GM12878 (cell line): ENCODE measurements at regions not wholly inside any gene's neighbourhood (a gene's known extent, or its start where the extent isn't known, plus 50 kb on each side); places are given as distances from the start of the nearest gene placed in this dataset.

Source experiments
- ATAC-seq: fragments of 200-7000 bp; cut with Tn5 transposase; 3 replicates; pipeline ENCODE4 v1.9.1; 2020; ENCODE audit warnings: mild to moderate bottlenecking, moderate library complexity
- BruUV-seq: library from RNA; stranded (reverse); fragments of 400-500 nt; replicated peaks from 2 replicates; lab custom pipeline; 2021; lab: Mats Ljungman, UMichigan
- CTCF ChIA-PET: fragments of 300-600 bp; sonication (Branson Sonifier 250); formaldehyde crosslinking; extraction: SDS; loops from one replicate; lab custom pipeline; 2021; ENCODE audit warnings: inconsistent platforms; lab: Yijun Ruan, JAX
- POLR2A ChIA-PET: fragments of 350-600 bp; formaldehyde crosslinking; extraction: SDS; loops from one replicate; lab custom pipeline; 2021; ENCODE audit warnings: inconsistent platforms; lab: Charles Lee
- RAD21 ChIA-PET: fragments of 300-600 bp; sonication (Branson Sonifier 250); formaldehyde crosslinking; loops from one replicate; lab custom pipeline; 2023; ENCODE audit warnings: antibody characterized with exemption; ENCODE audit not compliant: unreplicated experiment; lab: Charles Lee
- SMC1A ChIA-PET: fragments of 300-600 bp; sonication (Branson Sonifier 250); formaldehyde crosslinking; loops from one replicate; lab custom pipeline; 2023; ENCODE audit not compliant: unreplicated experiment, uncharacterized antibody; lab: Charles Lee
- DNase-seq: peaks from one replicate; pipeline ENCODE4 v3.0.0-alpha.2; 2011; ENCODE audit warnings: low read depth, low spot score
- FAIRE-seq: peaks from 3 replicates; lab custom pipeline; 2011; peaks lifted over from hg19 to GRCh38; lab: Jason Lieb, UNC
- H2AFZ ChIP-seq: 2 replicates; pipeline ENCODE4 v1.6.0; 2011; ENCODE audit warnings: low read depth, low read length, control low read depth; ENCODE audit not compliant: control insufficient read depth
- H3K27ac ChIP-seq: 2 replicates; pipeline ENCODE4 v1.5.1; 2011; ENCODE audit warnings: control low read depth; ENCODE audit not compliant: control insufficient read depth, insufficient read depth
- H3K27me3 ChIP-seq, 2 experiments: replicated peaks in 1 of 2; 2 replicates each; pipeline versions ENCODE4 v1.6.0 to v1.6.1; 2011; ENCODE audit warnings: low read length in 1 of 2; ENCODE audit not compliant: control insufficient read depth in 2 of 2, insufficient read depth in 2 of 2
- H3K36me3 ChIP-seq, 2 experiments: 2 replicates each; pipeline ENCODE4 v1.5.1; 2011; ENCODE audit warnings: low read length in 1 of 2; ENCODE audit not compliant: control insufficient read depth in 2 of 2, insufficient read depth in 2 of 2
- H3K4me1 ChIP-seq: 2 replicates; pipeline ENCODE4 v1.6.1; 2011; ENCODE audit warnings: mild to moderate bottlenecking, low read length, moderate library complexity, mixed read lengths; ENCODE audit not compliant: control insufficient read depth, insufficient read depth
- H3K4me2 ChIP-seq: 2 replicates; pipeline ENCODE4 v1.6.0; 2011; ENCODE audit warnings: control low read depth; ENCODE audit not compliant: control insufficient read depth, insufficient read depth
- H3K4me3 ChIP-seq: fragments of 200-600 bp; sonication (generic); 2 replicates; pipeline ENCODE4 v1.5.1; 2016
- H3K79me2 ChIP-seq: 2 replicates; pipeline ENCODE4 v1.6.0; 2011; ENCODE audit warnings: low read length; ENCODE audit not compliant: control insufficient read depth, insufficient read depth
- H3K9ac ChIP-seq: 2 replicates; pipeline ENCODE4 v1.8.0; 2011; ENCODE audit warnings: low read length, control low read depth, mixed read lengths; ENCODE audit not compliant: control insufficient read depth, insufficient read depth
- H3K9me3 ChIP-seq: replicated peaks from 3 replicates; pipeline ENCODE4 v1.5.1; 2011; ENCODE audit warnings: mild to moderate bottlenecking, low read length; ENCODE audit not compliant: control insufficient read depth, insufficient read depth
- H4K20me1 ChIP-seq: 2 replicates; pipeline ENCODE4 v1.6.0; 2011; ENCODE audit not compliant: control insufficient read depth, insufficient read depth
- CHD1 ChIP-seq: IDR thresholded peaks from 2 replicates; pipeline ENCODE4 v1.6.1; 2012; ENCODE audit warnings: low read depth, low read length, improper control_type of control experiment
- GATAD2B ChIP-seq: fragments of 450-650 bp; conservative IDR thresholded peaks from 2 replicates; pipeline ENCODE4 v1.6.1; 2017; ENCODE audit warnings: low read depth, mild to moderate bottlenecking, moderate library complexity
- HDGF ChIP-seq: fragments of 450-650 bp; IDR thresholded peaks from 2 replicates; pipeline ENCODE4 v1.6.1; 2016; ENCODE audit warnings: antibody characterized with exemption
- MEF2A ChIP-seq: IDR thresholded peaks from 2 replicates; pipeline ENCODE4 v1.6.1; 2011; ENCODE audit warnings: low read depth, mild to moderate bottlenecking, low read length, moderate library complexity; ENCODE audit not compliant: insufficient read depth
- POLR2A ChIP-seq: IDR thresholded peaks from 2 replicates; pipeline ENCODE4 v1.6.1; 2011; ENCODE audit warnings: low read depth, mild to moderate bottlenecking, low read length
- POU2F2 ChIP-seq: IDR thresholded peaks from 3 replicates; pipeline ENCODE4 v1.6.1; 2011; ENCODE audit warnings: low read depth, mild to moderate bottlenecking, low read length, borderline replicate concordance
- ZNF622 ChIP-seq: fragments of 450-650 bp; IDR thresholded peaks from 2 replicates; pipeline ENCODE4 v1.6.1; 2017; ENCODE audit warnings: mild to moderate bottlenecking, inconsistent platforms
- in situ Hi-C: fragments of 300-500 bp; cut with MboI; formaldehyde crosslinking; loops from 9 replicates; pipeline ENCODE4 v1.14.3; 2018; ENCODE audit warnings: mixed read lengths
- intact Hi-C: fragments of 100-400 bp; cut with micrococcal nuclease; formaldehyde crosslinking; loops from one replicate; pipeline ENCODE4 v1.14.2; 2022; ENCODE audit not compliant: unreplicated experiment
- TF ChIP-seq, protein P1 (sequence below): fragments of 450-650 bp; IDR thresholded peaks from 2 replicates; pipeline ENCODE4 v1.6.1; 2017; ENCODE audit warnings: mild to moderate bottlenecking, moderate library complexity
- TF ChIP-seq, protein P2 (sequence below): fragments of 450-650 bp; IDR thresholded peaks from 2 replicates; pipeline ENCODE4 v1.6.1; 2017; ENCODE audit warnings: mild to moderate bottlenecking
- TF ChIP-seq, protein P3 (sequence below): IDR thresholded peaks from 2 replicates; pipeline ENCODE4 v1.6.1; 2012; ENCODE audit warnings: improper control_type of control experiment, low read depth, low read length; ENCODE audit not compliant: insufficient replicate concordance

DNA sequence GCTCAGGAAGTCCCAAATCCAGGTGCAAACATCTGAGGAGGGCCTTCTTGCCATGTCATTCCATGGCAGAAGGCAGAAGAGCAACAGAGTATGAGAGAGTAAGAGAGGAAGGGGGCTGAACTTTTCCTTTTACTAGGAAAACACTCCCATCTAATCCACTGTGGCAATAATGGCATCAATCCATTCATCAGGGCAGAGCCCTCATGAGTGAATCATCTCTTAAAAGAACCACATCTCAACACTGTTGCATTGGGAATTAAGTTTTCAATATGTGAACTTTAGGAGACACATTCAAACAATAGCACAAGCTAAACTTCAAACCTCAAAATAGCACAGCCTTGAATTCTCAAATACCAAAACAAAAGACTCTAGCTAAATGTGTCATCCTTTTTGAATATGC, 264.5 kb downstream of the KCTD12 start:
- ChIA-PET POLR2A (no interaction called here), CTCF (no interaction called here), SMC1A (no interaction called here)
- intact Hi-C loops = no loop called here
- no peaks in the 10 kb centered on the region for H3K27me3 ChIP-seq
- no peaks in the 10 kb centered on the region for H3K4me1 ChIP-seq
- H3K9me3 ChIP-seq = no peaks in the 10 kb centered on the region
- H3K27ac ChIP-seq = no peak overlapping the region
- no peaks in the 10 kb centered on the region for H3K79me2 ChIP-seq
- H3K4me2 ChIP-seq = no peak overlapping the region
- H2AFZ ChIP-seq = no peak overlapping the region
- H3K36me3 ChIP-seq = no peaks in the 10 kb centered on the region
- FAIRE-seq = no peak
- TF ChIP-seq MEF2A = no peak
- TF ChIP-seq CHD1 = no peak
- TF ChIP-seq, protein P1, sequence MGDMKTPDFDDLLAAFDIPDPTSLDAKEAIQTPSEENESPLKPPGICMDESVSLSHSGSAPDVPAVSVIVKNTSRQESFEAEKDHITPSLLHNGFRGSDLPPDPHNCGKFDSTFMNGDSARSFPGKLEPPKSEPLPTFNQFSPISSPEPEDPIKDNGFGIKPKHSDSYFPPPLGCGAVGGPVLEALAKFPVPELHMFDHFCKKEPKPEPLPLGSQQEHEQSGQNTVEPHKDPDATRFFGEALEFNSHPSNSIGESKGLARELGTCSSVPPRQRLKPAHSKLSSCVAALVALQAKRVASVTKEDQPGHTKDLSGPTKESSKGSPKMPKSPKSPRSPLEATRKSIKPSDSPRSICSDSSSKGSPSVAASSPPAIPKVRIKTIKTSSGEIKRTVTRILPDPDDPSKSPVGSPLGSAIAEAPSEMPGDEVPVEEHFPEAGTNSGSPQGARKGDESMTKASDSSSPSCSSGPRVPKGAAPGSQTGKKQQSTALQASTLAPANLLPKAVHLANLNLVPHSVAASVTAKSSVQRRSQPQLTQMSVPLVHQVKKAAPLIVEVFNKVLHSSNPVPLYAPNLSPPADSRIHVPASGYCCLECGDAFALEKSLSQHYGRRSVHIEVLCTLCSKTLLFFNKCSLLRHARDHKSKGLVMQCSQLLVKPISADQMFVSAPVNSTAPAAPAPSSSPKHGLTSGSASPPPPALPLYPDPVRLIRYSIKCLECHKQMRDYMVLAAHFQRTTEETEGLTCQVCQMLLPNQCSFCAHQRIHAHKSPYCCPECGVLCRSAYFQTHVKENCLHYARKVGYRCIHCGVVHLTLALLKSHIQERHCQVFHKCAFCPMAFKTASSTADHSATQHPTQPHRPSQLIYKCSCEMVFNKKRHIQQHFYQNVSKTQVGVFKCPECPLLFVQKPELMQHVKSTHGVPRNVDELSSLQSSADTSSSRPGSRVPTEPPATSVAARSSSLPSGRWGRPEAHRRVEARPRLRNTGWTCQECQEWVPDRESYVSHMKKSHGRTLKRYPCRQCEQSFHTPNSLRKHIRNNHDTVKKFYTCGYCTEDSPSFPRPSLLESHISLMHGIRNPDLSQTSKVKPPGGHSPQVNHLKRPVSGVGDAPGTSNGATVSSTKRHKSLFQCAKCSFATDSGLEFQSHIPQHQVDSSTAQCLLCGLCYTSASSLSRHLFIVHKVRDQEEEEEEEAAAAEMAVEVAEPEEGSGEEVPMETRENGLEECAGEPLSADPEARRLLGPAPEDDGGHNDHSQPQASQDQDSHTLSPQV = no peak
- TF ChIP-seq POU2F2 = no peak
- no peak for TF ChIP-seq POLR2A
- TF ChIP-seq ZNF622 = no peak
- no peak for TF ChIP-seq GATAD2B
- TF ChIP-seq HDGF = no peak
- TF ChIP-seq, protein P2, sequence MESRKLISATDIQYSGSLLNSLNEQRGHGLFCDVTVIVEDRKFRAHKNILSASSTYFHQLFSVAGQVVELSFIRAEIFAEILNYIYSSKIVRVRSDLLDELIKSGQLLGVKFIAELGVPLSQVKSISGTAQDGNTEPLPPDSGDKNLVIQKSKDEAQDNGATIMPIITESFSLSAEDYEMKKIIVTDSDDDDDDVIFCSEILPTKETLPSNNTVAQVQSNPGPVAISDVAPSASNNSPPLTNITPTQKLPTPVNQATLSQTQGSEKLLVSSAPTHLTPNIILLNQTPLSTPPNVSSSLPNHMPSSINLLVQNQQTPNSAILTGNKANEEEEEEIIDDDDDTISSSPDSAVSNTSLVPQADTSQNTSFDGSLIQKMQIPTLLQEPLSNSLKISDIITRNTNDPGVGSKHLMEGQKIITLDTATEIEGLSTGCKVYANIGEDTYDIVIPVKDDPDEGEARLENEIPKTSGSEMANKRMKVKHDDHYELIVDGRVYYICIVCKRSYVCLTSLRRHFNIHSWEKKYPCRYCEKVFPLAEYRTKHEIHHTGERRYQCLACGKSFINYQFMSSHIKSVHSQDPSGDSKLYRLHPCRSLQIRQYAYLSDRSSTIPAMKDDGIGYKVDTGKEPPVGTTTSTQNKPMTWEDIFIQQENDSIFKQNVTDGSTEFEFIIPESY = no peak
- TF ChIP-seq, protein P3, sequence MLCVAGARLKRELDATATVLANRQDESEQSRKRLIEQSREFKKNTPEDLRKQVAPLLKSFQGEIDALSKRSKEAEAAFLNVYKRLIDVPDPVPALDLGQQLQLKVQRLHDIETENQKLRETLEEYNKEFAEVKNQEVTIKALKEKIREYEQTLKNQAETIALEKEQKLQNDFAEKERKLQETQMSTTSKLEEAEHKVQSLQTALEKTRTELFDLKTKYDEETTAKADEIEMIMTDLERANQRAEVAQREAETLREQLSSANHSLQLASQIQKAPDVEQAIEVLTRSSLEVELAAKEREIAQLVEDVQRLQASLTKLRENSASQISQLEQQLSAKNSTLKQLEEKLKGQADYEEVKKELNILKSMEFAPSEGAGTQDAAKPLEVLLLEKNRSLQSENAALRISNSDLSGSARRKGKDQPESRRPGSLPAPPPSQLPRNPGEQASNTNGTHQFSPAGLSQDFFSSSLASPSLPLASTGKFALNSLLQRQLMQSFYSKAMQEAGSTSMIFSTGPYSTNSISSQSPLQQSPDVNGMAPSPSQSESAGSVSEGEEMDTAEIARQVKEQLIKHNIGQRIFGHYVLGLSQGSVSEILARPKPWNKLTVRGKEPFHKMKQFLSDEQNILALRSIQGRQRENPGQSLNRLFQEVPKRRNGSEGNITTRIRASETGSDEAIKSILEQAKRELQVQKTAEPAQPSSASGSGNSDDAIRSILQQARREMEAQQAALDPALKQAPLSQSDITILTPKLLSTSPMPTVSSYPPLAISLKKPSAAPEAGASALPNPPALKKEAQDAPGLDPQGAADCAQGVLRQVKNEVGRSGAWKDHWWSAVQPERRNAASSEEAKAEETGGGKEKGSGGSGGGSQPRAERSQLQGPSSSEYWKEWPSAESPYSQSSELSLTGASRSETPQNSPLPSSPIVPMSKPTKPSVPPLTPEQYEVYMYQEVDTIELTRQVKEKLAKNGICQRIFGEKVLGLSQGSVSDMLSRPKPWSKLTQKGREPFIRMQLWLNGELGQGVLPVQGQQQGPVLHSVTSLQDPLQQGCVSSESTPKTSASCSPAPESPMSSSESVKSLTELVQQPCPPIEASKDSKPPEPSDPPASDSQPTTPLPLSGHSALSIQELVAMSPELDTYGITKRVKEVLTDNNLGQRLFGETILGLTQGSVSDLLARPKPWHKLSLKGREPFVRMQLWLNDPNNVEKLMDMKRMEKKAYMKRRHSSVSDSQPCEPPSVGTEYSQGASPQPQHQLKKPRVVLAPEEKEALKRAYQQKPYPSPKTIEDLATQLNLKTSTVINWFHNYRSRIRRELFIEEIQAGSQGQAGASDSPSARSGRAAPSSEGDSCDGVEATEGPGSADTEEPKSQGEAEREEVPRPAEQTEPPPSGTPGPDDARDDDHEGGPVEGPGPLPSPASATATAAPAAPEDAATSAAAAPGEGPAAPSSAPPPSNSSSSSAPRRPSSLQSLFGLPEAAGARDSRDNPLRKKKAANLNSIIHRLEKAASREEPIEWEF = no peak
- TF ChIP-seq, all 136 proteins: peak for 0
- DNase-seq (no peak), ATAC-seq (no peak)
- BruUV-seq = no TSS peak
- RAD21 ChIA-PET = no interaction called here
- H3K9ac ChIP-seq = no peak overlapping the region
- H3K4me3 ChIP-seq = no peak overlapping the region
- in situ Hi-C loops = no loop called here
- no peaks in the 10 kb centered on the region for H4K20me1 ChIP-seq
